PC-9 (cell line): ENCODE measurements at regions not wholly inside any gene's neighbourhood (a gene's known extent, or its start where the extent isn't known, plus 50 kb on each side); places are given as distances from the start of the nearest gene placed in this dataset.

Source experiments
- EZH2 ChIP-seq: fragments of 200-600 bp; sonication (generic); IDR thresholded peaks from 2 replicates; pipeline ENCODE4 v1.8.0; 2017; ENCODE audit warnings: antibody characterized with exemption, low read depth
- TF ChIP-seq, protein P1 (sequence below): fragments of 200-600 bp; sonication (generic); conservative IDR thresholded peaks from 2 replicates; pipeline ENCODE4 v1.6.1; 2017; ENCODE audit warnings: mixed run types, antibody characterized with exemption, mild to moderate bottlenecking, moderate library complexity

DNA sequence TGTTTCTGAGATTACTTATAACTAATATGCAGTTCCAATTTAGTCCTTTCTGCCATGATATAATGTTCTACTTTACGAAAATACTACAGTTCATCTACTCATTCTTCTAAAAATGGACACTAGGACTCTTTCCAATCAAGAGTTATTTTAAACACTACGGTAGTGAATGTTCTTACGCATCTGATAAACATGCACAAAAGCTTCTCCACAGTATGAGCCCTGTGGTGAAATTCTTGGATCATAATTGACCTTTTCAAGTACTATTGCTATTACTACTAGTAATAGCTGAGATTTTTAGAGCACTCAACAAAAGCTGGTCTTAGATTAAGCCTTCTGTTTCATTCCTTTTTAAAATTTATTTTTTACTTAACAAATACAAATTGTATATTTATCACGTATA is 106.4 kb downstream of the CH25H start:
- TF ChIP-seq, protein P1, sequence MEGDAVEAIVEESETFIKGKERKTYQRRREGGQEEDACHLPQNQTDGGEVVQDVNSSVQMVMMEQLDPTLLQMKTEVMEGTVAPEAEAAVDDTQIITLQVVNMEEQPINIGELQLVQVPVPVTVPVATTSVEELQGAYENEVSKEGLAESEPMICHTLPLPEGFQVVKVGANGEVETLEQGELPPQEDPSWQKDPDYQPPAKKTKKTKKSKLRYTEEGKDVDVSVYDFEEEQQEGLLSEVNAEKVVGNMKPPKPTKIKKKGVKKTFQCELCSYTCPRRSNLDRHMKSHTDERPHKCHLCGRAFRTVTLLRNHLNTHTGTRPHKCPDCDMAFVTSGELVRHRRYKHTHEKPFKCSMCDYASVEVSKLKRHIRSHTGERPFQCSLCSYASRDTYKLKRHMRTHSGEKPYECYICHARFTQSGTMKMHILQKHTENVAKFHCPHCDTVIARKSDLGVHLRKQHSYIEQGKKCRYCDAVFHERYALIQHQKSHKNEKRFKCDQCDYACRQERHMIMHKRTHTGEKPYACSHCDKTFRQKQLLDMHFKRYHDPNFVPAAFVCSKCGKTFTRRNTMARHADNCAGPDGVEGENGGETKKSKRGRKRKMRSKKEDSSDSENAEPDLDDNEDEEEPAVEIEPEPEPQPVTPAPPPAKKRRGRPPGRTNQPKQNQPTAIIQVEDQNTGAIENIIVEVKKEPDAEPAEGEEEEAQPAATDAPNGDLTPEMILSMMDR, result no peak
- no peak for TF ChIP-seq EZH2
